ENCODE measurements at regions not wholly inside any gene's neighbourhood (a gene's known extent, or its start where the extent isn't known, plus 50 kb on each side); places are given as distances from the start of the nearest gene placed in this dataset.

- no peaks in the 10 kb centered on the region for H3K27me3 Mint-ChIP-seq (ENCODE audit: low read depth)
Observed at GRCh38 chr1:234923626-234924025, 205.0 kb downstream of the TOMM20 start.

GRCh38 chr1:234922987-234923386 is 205.7 kb downstream of the TOMM20 start:
- Mint-ChIP-seq H3K36me3 (ENCODE audit: low read depth) (no peaks in the 10 kb centered on the region), H3K4me3 (no peak overlapping the region), H3K27me3 (ENCODE audit: low read depth) (no peaks in the 10 kb centered on the region), H3K27ac (ENCODE audit: unreplicated experiment) (no peak overlapping the region), H3K9me3 (peaks cover 4% of the 10 kb centered on the region), H3K4me1 (peaks cover 52% of the 10 kb centered on the region)
- TF ChIP-seq, protein P1, sequence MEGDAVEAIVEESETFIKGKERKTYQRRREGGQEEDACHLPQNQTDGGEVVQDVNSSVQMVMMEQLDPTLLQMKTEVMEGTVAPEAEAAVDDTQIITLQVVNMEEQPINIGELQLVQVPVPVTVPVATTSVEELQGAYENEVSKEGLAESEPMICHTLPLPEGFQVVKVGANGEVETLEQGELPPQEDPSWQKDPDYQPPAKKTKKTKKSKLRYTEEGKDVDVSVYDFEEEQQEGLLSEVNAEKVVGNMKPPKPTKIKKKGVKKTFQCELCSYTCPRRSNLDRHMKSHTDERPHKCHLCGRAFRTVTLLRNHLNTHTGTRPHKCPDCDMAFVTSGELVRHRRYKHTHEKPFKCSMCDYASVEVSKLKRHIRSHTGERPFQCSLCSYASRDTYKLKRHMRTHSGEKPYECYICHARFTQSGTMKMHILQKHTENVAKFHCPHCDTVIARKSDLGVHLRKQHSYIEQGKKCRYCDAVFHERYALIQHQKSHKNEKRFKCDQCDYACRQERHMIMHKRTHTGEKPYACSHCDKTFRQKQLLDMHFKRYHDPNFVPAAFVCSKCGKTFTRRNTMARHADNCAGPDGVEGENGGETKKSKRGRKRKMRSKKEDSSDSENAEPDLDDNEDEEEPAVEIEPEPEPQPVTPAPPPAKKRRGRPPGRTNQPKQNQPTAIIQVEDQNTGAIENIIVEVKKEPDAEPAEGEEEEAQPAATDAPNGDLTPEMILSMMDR (conservative IDR thresholded peaks at IDR 0.05): no peak
- no peak for DNase-seq (ENCODE audit: low read depth, low spot score)

More at GRCh38 chr1:234923626-234924025, 205.0 kb downstream of the TOMM20 start:
- no peak for DNase-seq (ENCODE audit: low read depth, low spot score)
- Mint-ChIP-seq H3K4me3 (no peak overlapping the region), H3K36me3 (ENCODE audit: low read depth) (no peaks in the 10 kb centered on the region), H3K27ac (ENCODE audit: unreplicated experiment) (no peak overlapping the region), H3K9me3 (peaks cover 4% of the 10 kb centered on the region), H3K4me1 (peaks cover 51% of the 10 kb centered on the region)
- TF ChIP-seq, protein P1 (conservative IDR thresholded peaks at IDR 0.05): no peak

DNA sequence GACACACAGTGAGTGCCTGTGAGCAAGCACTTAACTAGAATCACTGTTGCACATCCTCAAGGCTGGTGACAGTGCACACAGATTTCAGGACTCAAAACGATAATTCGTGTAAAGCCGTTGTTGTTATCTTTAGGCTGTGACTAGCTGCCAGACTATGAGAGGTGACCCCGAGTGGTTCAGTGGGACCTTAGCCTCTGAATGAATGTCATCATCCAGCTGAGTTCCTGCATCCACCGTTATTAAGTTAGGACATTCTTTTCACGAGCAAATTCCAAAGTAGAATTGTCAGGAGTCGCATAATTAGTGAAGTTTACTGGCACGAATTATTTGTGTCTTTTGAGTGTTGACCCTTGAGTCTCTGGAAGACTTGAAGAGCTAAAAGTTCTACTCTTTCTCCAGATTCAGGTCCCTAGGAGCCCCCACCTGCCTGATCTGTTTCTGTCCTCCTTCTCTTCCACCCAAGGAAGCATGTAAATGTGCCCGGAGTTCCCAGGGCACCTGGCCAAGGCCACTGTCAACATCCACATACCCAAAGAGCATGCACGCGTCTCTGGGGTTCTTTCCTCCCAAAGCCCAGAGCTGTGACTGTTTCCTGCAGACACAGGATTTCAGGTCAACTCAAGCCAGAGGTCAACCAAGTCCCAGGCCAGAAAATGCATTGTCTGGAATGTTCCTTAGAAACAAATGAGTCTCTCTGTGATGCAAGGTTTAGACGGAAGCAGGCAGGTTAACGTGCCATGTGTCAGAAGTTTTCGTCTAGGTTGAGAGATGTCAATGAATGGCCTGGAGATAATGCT is 207.2 kb downstream of the TOMM20 start:
- H3K4me1 Mint-ChIP-seq: peaks cover 49% of the 10 kb centered on the region
- peaks cover 4% of the 10 kb centered on the region for H3K9me3 Mint-ChIP-seq
- TF ChIP-seq, protein P1 (conservative IDR thresholded peaks at IDR 0.05): no peak
- H3K27me3 Mint-ChIP-seq (ENCODE audit: low read depth): no peaks in the 10 kb centered on the region
- no peaks in the 10 kb centered on the region for H3K36me3 Mint-ChIP-seq (ENCODE audit: low read depth)
- H3K4me3 Mint-ChIP-seq: no peak overlapping the region
- no peak for DNase-seq (ENCODE audit: low read depth, low spot score)
- peak overlapping the region; percentile 28 for H3K27ac Mint-ChIP-seq (ENCODE audit: unreplicated experiment)

GRCh38 chr1:234920843-234921140 is 207.8 kb downstream of the TOMM20 start:
- Mint-ChIP-seq H3K4me1 (peaks cover 47% of the 10 kb centered on the region), H3K9me3 (peaks cover 4% of the 10 kb centered on the region), H3K36me3 (ENCODE audit: low read depth) (no peaks in the 10 kb centered on the region), H3K4me3 (no peak overlapping the region), H3K27ac (ENCODE audit: unreplicated experiment) (peak overlapping the region; percentile 28), H3K27me3 (ENCODE audit: low read depth) (no peaks in the 10 kb centered on the region)
- TF ChIP-seq, protein P1 (conservative IDR thresholded peaks at IDR 0.05): no peak
- no peak for DNase-seq (ENCODE audit: low read depth, low spot score)

DNA sequence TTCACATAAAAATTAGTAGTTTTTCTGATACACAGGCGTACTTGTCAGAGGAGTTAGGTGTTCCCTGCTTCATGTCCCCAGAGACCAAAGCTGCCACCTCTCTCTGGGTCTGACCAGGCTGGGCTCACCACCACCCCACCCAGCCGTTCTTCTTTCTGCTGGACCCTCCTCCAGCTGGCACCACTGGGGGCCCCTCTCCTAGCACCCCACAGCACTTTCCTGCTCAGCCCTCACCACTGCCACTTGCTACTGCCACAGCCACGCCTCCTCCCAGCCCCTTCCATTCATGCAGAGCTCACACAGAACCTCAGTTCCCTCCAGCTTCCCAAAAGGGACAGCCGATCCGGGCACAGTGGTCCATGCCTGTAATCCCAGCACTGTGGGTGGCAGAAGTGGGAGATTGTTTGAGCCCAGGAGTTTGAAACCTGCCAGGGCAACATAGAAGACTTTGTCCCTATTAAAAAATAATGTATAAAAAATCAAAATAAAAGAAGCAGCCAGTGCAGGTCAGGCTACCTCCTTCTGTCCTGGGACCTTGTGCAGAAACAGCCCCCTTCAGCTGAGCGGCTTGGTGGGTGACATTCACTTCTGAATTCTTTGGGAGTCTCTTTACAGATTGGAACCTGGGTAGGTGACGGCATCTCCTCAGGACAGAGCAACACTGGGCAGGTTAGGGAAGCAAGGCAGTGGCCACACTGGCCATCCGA is 208.3 kb downstream of the TOMM20 start:
- TF ChIP-seq, protein P1 (conservative IDR thresholded peaks at IDR 0.05): no peak
- peaks cover 4% of the 10 kb centered on the region for H3K9me3 Mint-ChIP-seq
- no peaks in the 10 kb centered on the region for H3K36me3 Mint-ChIP-seq (ENCODE audit: low read depth)
- H3K27ac Mint-ChIP-seq (ENCODE audit: unreplicated experiment): no peak overlapping the region
- peaks cover 51% of the 10 kb centered on the region for H3K4me1 Mint-ChIP-seq
- DNase-seq (ENCODE audit: low read depth, low spot score): no peak
- peak overlapping the region; percentile 33 for H3K4me3 Mint-ChIP-seq
- H3K27me3 Mint-ChIP-seq (ENCODE audit: low read depth): no peaks in the 10 kb centered on the region

Data from neural crest cell (in vitro differentiated cells).